Natural killer cell (primary cell): ENCODE measurements at regions not wholly inside any gene's neighbourhood (a gene's known extent, or its start where the extent isn't known, plus 50 kb on each side); places are given as distances from the start of the nearest gene placed in this dataset.

Experiments
- ATAC-seq, 3 donors: fragments of 150-1000 bp in 2 of 3; fragments of 200-7000 bp in 1 of 3; cut with Tn5 transposase; 1 replicate in 1 of 3; 2 replicates in 2 of 3; pipeline ENCODE4 v1.10.0; 2021; ENCODE audit warnings: mild to moderate bottlenecking in 2 of 3, moderate library complexity in 2 of 3
- DNase-seq, 2 donors: peaks; one replicate each; pipeline versions ENCODE4 v3.0.0 to v3.0.0-alpha.2; 2013 to 2021; ENCODE audit warnings: mixed read lengths in 1 of 2
- H3K27ac ChIP-seq: one replicate; pipeline ENCODE4 v1.5.1; 2013; ENCODE audit warnings: mild to moderate bottlenecking, low read length
- H3K27me3 ChIP-seq: one replicate; pipeline ENCODE4 v1.6.1; 2013; ENCODE audit warnings: low read length; ENCODE audit not compliant: control insufficient read depth, insufficient read depth
- H3K36me3 ChIP-seq: one replicate; pipeline ENCODE4 v1.6.1; 2013; ENCODE audit warnings: low read length; ENCODE audit not compliant: control insufficient read depth, insufficient read depth
- H3K4me1 ChIP-seq: one replicate; pipeline ENCODE4 v1.6.1; 2013; ENCODE audit warnings: low read length; ENCODE audit not compliant: control insufficient read depth, insufficient read depth
- H3K4me3 ChIP-seq: one replicate; pipeline ENCODE4 v1.5.1; 2013; ENCODE audit warnings: low read length
- H3K9me3 ChIP-seq: one replicate; pipeline ENCODE4 v1.6.1; 2013; ENCODE audit warnings: low read length; ENCODE audit not compliant: control insufficient read depth, insufficient read depth
- H3K27ac Mint-ChIP-seq, 2 donors: one replicate each; pipeline ENCODE4 v1.8.0; 2022; ENCODE audit warnings: mild to moderate bottlenecking in 2 of 2, mixed read lengths in 2 of 2, moderate library complexity in 1 of 2
- H3K27me3 Mint-ChIP-seq, 2 donors: one replicate each; pipeline ENCODE4 v1.8.0; 2022; ENCODE audit warnings: low read depth in 2 of 2, mixed read lengths in 2 of 2
- H3K36me3 Mint-ChIP-seq: one replicate; pipeline ENCODE4 v1.8.0; 2022; ENCODE audit warnings: mixed read lengths
- H3K4me1 Mint-ChIP-seq, 2 donors: one replicate each; pipeline ENCODE4 v1.8.0; 2022; ENCODE audit warnings: mixed read lengths in 2 of 2
- H3K4me3 Mint-ChIP-seq: one replicate; pipeline ENCODE4 v1.8.0; 2022; ENCODE audit warnings: mild to moderate bottlenecking, moderate library complexity, mixed read lengths
- H3K9me3 Mint-ChIP-seq, 2 donors: one replicate each; pipeline ENCODE4 v1.8.0; 2022; ENCODE audit warnings: mixed read lengths in 2 of 2
- CTCF ChIP-seq: fragments of 200-600 bp; IDR thresholded peaks from one replicate; pipeline ENCODE4 v1.8.0; 2022; ENCODE audit warnings: antibody characterized with exemption
- WGBS: methylation state at CpG from one replicate; pipeline ENCODE4 v1.1.7; 2013; ENCODE audit warnings: missing lambda C conversion rate; ENCODE audit not compliant: insufficient coverage; 5-methylcytosine and 5-hydroxymethylcytosine counted together
- intact Hi-C: fragments of 100-400 bp; cut with micrococcal nuclease; formaldehyde crosslinking; loops from one replicate; pipeline ENCODE4 v1.14.2; 2022

DNA sequence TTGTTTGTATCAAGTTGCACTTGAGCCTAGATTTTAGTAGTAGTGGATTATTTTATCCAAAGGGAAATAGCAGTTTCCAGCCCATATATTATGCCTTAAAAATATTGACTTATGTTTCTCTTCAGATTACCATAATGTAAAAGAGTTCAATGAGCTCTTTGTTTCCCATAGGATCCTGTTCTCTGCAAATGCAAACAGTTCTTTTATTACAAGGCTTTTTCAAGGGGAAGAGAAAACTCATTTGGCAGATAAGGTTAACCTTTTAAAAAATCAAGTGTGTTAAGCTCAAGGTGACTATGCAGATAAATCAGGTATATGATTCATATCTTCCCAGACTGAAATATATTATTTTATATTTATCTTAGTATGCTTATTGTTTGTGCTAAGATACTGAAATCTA, 961.2 kb upstream of the SPRY2 start:
- intact Hi-C loops: no loop called here
- H3K4me1 Mint-ChIP-seq: no peaks in the 10 kb centered on the region
- H3K36me3 ChIP-seq: no peaks in the 10 kb centered on the region
- no peak overlapping the region for H3K27ac Mint-ChIP-seq
- peaks cover 7% of the 10 kb centered on the region for H3K9me3 ChIP-seq
- no peak for TF ChIP-seq CTCF
- H3K27ac ChIP-seq: no peak overlapping the region
- no peak overlapping the region for H3K4me3 ChIP-seq
- DNase-seq: no peak
- H3K4me3 Mint-ChIP-seq: no peak overlapping the region
- no peaks in the 10 kb centered on the region for H3K27me3 Mint-ChIP-seq
- ATAC-seq: no peak
- no peaks in the 10 kb centered on the region for H3K36me3 Mint-ChIP-seq
- no peaks in the 10 kb centered on the region for H3K27me3 ChIP-seq
- H3K4me1 ChIP-seq: no peaks in the 10 kb centered on the region
- peaks cover 2 to 18% of the 10 kb centered on the region in 2 donors for H3K9me3 Mint-ChIP-seq

DNA sequence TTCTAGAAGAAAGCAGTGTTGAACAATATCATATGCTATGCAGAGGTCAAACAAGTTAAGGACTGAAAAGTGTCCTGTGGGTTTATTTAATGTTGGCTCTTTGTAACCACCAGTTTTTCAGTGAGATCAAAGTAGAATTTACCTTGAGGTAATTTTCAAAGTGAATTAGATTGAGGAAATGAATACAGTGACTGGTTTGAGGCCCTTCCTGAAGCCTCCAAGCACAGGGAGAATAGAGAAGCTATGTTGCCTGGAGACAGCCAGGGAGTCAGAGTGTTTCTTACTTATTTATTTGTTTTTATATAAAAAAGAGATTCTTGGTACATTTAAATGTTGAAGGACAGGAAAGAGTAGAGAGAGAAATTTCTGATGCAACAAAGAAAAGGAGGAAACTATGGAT, 954.3 kb upstream of the SPRY2 start:
- Mint-ChIP-seq H3K4me3 (no peak overlapping the region), H3K36me3 (no peaks in the 10 kb centered on the region), H3K27me3 (no peaks in the 10 kb centered on the region), H3K4me1 (no peaks in the 10 kb centered on the region), H3K27ac (no peak overlapping the region), H3K9me3 (peaks cover 3 to 6% of the 10 kb centered on the region in 2 donors)
- Histone ChIP-seq H3K27me3 (no peaks in the 10 kb centered on the region), H3K9me3 (peaks cover 5% of the 10 kb centered on the region), H3K36me3 (no peaks in the 10 kb centered on the region), H3K4me3 (no peak overlapping the region), H3K4me1 (no peaks in the 10 kb centered on the region), H3K27ac (no peak overlapping the region)
- no peak for TF ChIP-seq CTCF
- intact Hi-C loops: no loop called here
- no peak for ATAC-seq
- DNase-seq: no peak

DNA sequence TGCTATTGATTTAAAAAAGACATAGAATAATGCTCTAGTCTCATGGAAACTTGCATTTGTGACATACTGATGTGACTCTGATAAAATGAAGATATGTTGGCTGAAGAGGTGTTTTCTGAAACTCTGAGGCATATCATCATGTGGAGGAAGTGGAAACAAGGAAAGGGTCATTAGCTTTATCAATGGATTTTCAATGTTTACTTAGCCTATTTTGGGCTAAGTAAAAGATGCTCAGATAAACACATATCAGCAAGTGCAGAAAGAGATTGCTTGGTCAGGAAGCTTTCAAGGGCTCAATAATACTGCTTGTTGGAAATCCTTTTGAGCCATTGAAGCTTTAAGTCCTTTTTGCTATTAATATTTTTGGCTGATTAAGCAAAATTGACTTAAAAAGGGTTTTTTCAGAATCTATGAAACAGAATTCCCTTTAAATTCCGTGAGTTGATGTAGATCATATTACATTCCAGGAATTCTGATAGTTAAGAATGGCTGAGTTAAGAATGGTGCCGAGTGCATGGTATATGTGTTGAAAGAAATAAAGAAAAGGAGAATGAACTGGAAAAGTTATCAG, 952.8 kb upstream of the SPRY2 start:
- Histone ChIP-seq H3K9me3 (peaks cover 5% of the 10 kb centered on the region), H3K27me3 (no peaks in the 10 kb centered on the region), H3K27ac (no peak overlapping the region), H3K36me3 (no peaks in the 10 kb centered on the region), H3K4me1 (no peaks in the 10 kb centered on the region), H3K4me3 (no peak overlapping the region)
- H3K27ac Mint-ChIP-seq: no peak overlapping the region
- WGBS: 69% methylated on average over 2 of the region's 2 CpGs
- no peak for TF ChIP-seq CTCF
- ATAC-seq: no peak
- DNase-seq: no peak
- H3K36me3 Mint-ChIP-seq: no peaks in the 10 kb centered on the region
- H3K4me1 Mint-ChIP-seq: no peaks in the 10 kb centered on the region
- peaks cover 3 to 8% of the 10 kb centered on the region in 2 donors for H3K9me3 Mint-ChIP-seq
- intact Hi-C loops: no loop called here
- H3K4me3 Mint-ChIP-seq: no peak overlapping the region
- no peaks in the 10 kb centered on the region for H3K27me3 Mint-ChIP-seq

DNA sequence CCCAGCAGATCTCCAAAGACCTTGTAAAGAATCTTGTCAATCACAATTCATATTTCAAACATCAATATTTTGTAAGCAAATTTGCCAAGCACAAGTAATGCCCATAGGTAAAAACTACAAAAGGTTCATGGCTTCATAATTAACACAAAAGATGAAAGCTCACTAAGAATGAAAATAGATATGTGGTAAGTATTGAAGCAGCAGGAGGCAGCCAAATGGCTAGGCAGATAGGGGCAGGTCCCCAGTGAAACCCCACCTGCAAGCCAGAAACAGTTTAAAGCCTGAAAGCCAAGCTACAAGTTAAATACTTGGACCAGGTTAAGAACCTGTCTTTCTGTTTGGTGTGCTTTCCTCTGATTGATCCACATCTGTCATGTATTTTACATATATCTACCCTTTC, 942.6 kb upstream of the SPRY2 start:
- H3K27me3 ChIP-seq: no peaks in the 10 kb centered on the region
- ATAC-seq (no peak), DNase-seq (no peak)
- H3K9me3 ChIP-seq: peaks cover 9% of the 10 kb centered on the region
- no peaks in the 10 kb centered on the region for H3K36me3 ChIP-seq
- H3K36me3 Mint-ChIP-seq: peaks cover 9% of the 10 kb centered on the region
- no peaks in the 10 kb centered on the region for H3K4me1 ChIP-seq
- H3K27ac Mint-ChIP-seq: no peak overlapping the region
- H3K27ac ChIP-seq: no peak overlapping the region
- H3K27me3 Mint-ChIP-seq: no peaks in the 10 kb centered on the region
- TF ChIP-seq CTCF: no peak
- H3K4me3 ChIP-seq: no peak overlapping the region
- H3K4me3 Mint-ChIP-seq: no peak overlapping the region
- H3K4me1 Mint-ChIP-seq: no peaks in the 10 kb centered on the region
- H3K9me3 Mint-ChIP-seq: peaks cover 18 to 24% of the 10 kb centered on the region in 2 donors
- intact Hi-C loops: no loop called here
